ENCODE measurements at regions not wholly inside any gene's neighbourhood (a gene's known extent, or its start where the extent isn't known, plus 50 kb on each side); places are given as distances from the start of the nearest gene placed in this dataset.

DNA sequence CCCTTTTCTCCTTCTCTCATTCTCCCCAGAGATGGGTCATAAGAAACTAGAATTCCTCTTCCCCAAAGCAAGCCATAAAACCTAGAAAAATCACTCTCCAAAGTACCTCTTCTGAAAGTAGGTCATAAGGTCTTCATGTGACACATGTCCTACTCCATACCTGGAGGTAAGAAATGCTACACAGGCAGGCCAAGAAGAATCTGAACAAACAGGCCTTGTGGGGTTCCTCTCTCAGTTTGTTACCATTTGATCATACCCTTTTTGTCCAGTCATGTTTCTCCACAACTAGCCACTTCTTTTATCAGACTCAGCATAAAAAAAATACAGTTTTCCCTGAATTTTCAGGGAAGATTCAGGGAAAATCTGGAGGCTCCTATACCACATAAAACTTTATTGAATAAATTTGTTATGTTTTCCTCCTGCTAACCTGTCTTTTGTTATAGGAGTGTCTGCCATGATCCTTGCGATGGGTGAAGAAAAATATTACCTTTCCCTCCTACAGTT, 134.4 kb upstream of the LMO4 start:
- TF ChIP-seq, protein P1, sequence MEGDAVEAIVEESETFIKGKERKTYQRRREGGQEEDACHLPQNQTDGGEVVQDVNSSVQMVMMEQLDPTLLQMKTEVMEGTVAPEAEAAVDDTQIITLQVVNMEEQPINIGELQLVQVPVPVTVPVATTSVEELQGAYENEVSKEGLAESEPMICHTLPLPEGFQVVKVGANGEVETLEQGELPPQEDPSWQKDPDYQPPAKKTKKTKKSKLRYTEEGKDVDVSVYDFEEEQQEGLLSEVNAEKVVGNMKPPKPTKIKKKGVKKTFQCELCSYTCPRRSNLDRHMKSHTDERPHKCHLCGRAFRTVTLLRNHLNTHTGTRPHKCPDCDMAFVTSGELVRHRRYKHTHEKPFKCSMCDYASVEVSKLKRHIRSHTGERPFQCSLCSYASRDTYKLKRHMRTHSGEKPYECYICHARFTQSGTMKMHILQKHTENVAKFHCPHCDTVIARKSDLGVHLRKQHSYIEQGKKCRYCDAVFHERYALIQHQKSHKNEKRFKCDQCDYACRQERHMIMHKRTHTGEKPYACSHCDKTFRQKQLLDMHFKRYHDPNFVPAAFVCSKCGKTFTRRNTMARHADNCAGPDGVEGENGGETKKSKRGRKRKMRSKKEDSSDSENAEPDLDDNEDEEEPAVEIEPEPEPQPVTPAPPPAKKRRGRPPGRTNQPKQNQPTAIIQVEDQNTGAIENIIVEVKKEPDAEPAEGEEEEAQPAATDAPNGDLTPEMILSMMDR (conservative IDR thresholded peaks at IDR 0.05; ENCODE audit: low read depth, low read length), result no peak
- H3K4me1 ChIP-seq (ENCODE audit: low read depth, poor library complexity, severe bottlenecking), result no peaks in the 10 kb centered on the region
- H3K79me2 ChIP-seq (ENCODE audit: insufficient read depth, low read depth), result no peaks in the 10 kb centered on the region
- no peaks in the 10 kb centered on the region for H3K27me3 ChIP-seq (ENCODE audit: insufficient read depth, low read depth)
- no peak overlapping the region for H3K9ac ChIP-seq
- no peaks in the 10 kb centered on the region for H3K36me3 ChIP-seq (ENCODE audit: insufficient read depth)
- no peaks in the 10 kb centered on the region for H4K20me1 ChIP-seq (ENCODE audit: insufficient read depth)
- no peak overlapping the region for H2AFZ ChIP-seq (ENCODE audit: low read depth)
- H3K4me2 ChIP-seq, result no peak overlapping the region
- no peak overlapping the region for H3K4me3 ChIP-seq (IDR thresholded peaks at IDR 0.05; ENCODE audit: insufficient read depth, low read depth, low read length)
- no peak overlapping the region for H3K27ac ChIP-seq

- Histone ChIP-seq H3K27me3 (ENCODE audit: insufficient read depth, low read depth) (no peaks in the 10 kb centered on the region), H3K27ac (no peak overlapping the region), H3K4me2 (no peak overlapping the region), H3K4me3 (IDR thresholded peaks at IDR 0.05; ENCODE audit: insufficient read depth, low read depth, low read length) (no peak overlapping the region), H2AFZ (ENCODE audit: low read depth) (no peak overlapping the region), H3K4me1 (ENCODE audit: low read depth, poor library complexity, severe bottlenecking) (no peaks in the 10 kb centered on the region), H3K9ac (no peak overlapping the region), H3K36me3 (ENCODE audit: insufficient read depth) (no peaks in the 10 kb centered on the region), H3K79me2 (ENCODE audit: insufficient read depth, low read depth) (no peaks in the 10 kb centered on the region), H4K20me1 (ENCODE audit: insufficient read depth) (no peaks in the 10 kb centered on the region)
- TF ChIP-seq, protein P1 (conservative IDR thresholded peaks at IDR 0.05; ENCODE audit: low read depth, low read length), result no peak
Measured at GRCh38 chr1:87194856-87195255, 133.8 kb upstream of the LMO4 start.

GRCh38 chr1:87196110-87196827, 132.4 kb upstream of the LMO4 start:
- H3K4me2 ChIP-seq, result no peak overlapping the region
- no peaks in the 10 kb centered on the region for H3K36me3 ChIP-seq (ENCODE audit: insufficient read depth)
- no peak overlapping the region for H2AFZ ChIP-seq (ENCODE audit: low read depth)
- no peaks in the 10 kb centered on the region for H4K20me1 ChIP-seq (ENCODE audit: insufficient read depth)
- TF ChIP-seq, protein P1 (conservative IDR thresholded peaks at IDR 0.05; ENCODE audit: low read depth, low read length), result no peak
- H3K4me1 ChIP-seq (ENCODE audit: low read depth, poor library complexity, severe bottlenecking), result no peaks in the 10 kb centered on the region
- H3K27me3 ChIP-seq (ENCODE audit: insufficient read depth, low read depth), result no peaks in the 10 kb centered on the region
- no peak overlapping the region for H3K4me3 ChIP-seq (IDR thresholded peaks at IDR 0.05; ENCODE audit: insufficient read depth, low read depth, low read length)
- no peak overlapping the region for H3K27ac ChIP-seq
- H3K9ac ChIP-seq, result no peak overlapping the region
- no peaks in the 10 kb centered on the region for H3K79me2 ChIP-seq (ENCODE audit: insufficient read depth, low read depth)

DNA sequence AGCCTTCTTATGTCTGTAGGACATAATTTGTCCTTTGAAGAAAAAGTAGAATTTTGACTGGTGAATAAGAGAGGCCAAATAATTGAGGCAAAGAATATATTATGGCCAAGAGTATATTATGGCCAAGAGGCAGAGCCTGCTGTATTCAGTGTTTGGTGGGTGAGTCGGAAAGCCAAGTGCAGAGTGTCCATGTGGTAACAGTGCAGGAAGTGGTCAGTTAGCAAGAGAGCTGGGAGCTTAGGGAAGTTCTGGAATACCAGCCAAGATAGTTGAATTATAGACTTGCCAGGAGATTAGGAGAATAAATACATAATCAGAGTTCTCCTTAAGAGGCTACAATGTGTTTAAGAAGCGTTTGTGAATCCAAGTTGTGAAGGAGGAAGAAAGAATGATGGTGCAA, 131.5 kb upstream of the LMO4 start:
- Histone ChIP-seq H4K20me1 (ENCODE audit: insufficient read depth) (no peaks in the 10 kb centered on the region), H3K4me2 (no peak overlapping the region), H3K36me3 (ENCODE audit: insufficient read depth) (no peaks in the 10 kb centered on the region), H3K79me2 (ENCODE audit: insufficient read depth, low read depth) (no peaks in the 10 kb centered on the region), H2AFZ (ENCODE audit: low read depth) (no peak overlapping the region), H3K4me1 (ENCODE audit: low read depth, poor library complexity, severe bottlenecking) (peaks cover 3% of the 10 kb centered on the region), H3K4me3 (IDR thresholded peaks at IDR 0.05; ENCODE audit: insufficient read depth, low read depth, low read length) (no peak overlapping the region), H3K27me3 (ENCODE audit: insufficient read depth, low read depth) (no peaks in the 10 kb centered on the region), H3K27ac (no peak overlapping the region), H3K9ac (no peak overlapping the region)
- TF ChIP-seq, protein P1 (conservative IDR thresholded peaks at IDR 0.05; ENCODE audit: low read depth, low read length), result no peak
